GM23338 (cell line): ENCODE measurements at regions not wholly inside any gene's neighbourhood (a gene's known extent, or its start where the extent isn't known, plus 50 kb on each side); places are given as distances from the start of the nearest gene placed in this dataset.

Experiments
- ATAC-seq: fragments of 200-7000 bp; cut with Tn5 transposase; 3 replicates; pipeline ENCODE4 v1.9.1; 2020
- DNase-seq: peaks from one replicate; pipeline ENCODE4 v3.0.0-alpha.2; 2015; ENCODE audit warnings: low spot score
- H2AFZ ChIP-seq: fragments of 200-600 bp; sonication (generic); 2 replicates; pipeline ENCODE4 v1.8.0; 2016; ENCODE audit warnings: antibody characterized with exemption, mild to moderate bottlenecking, moderate library complexity
- H3F3A ChIP-seq: fragments of 200-600 bp; sonication (generic); replicated peaks from 2 replicates; pipeline ENCODE4 v1.8.0; 2017; ENCODE audit warnings: antibody characterized with exemption, mixed run types, low read depth
- H3K27ac ChIP-seq: fragments of 200-600 bp; sonication (generic); 2 replicates; pipeline ENCODE4 v1.6.1; 2016; ENCODE audit warnings: low read depth
- H3K27me3 ChIP-seq: fragments of 200-600 bp; sonication (generic); 2 replicates; pipeline ENCODE4 v1.8.0; 2016; ENCODE audit warnings: mild to moderate bottlenecking, mixed run types, moderate library complexity; ENCODE audit not compliant: insufficient read depth
- H3K36me3 ChIP-seq: fragments of 200-600 bp; sonication (generic); 2 replicates; pipeline ENCODE4 v1.8.0; 2016; ENCODE audit warnings: mild to moderate bottlenecking; ENCODE audit not compliant: insufficient read depth
- H3K4me1 ChIP-seq: fragments of 200-600 bp; sonication (generic); 2 replicates; pipeline ENCODE4 v1.8.0; 2016; ENCODE audit warnings: mild to moderate bottlenecking, moderate library complexity; ENCODE audit not compliant: insufficient read depth
- H3K4me2 ChIP-seq: fragments of 200-600 bp; sonication (generic); 2 replicates; pipeline ENCODE4 v1.7.1; 2017; ENCODE audit warnings: mixed run types
- H3K4me3 ChIP-seq: fragments of 200-600 bp; sonication (generic); 2 replicates; pipeline ENCODE4 v1.6.1; 2016; ENCODE audit warnings: mixed run types
- H3K79me2 ChIP-seq: fragments of 200-600 bp; sonication (generic); replicated peaks from 2 replicates; pipeline ENCODE4 v1.8.0; 2017; ENCODE audit warnings: mild to moderate bottlenecking; ENCODE audit not compliant: insufficient read depth
- H3K9me2 ChIP-seq: fragments of 200-600 bp; sonication (generic); 2 replicates; pipeline ENCODE4 v1.8.0; 2017; ENCODE audit not compliant: insufficient read depth
- H4K20me1 ChIP-seq: fragments of 200-600 bp; sonication (generic); replicated peaks from 2 replicates; pipeline ENCODE4 v1.8.0; 2017; ENCODE audit warnings: mild to moderate bottlenecking; ENCODE audit not compliant: insufficient read depth
- H3K27ac Mint-ChIP-seq: 2 replicates; pipeline ENCODE4 v1.8.0; 2020; ENCODE audit warnings: inconsistent platforms, mild to moderate bottlenecking, moderate library complexity, mixed read lengths
- H3K27me3 Mint-ChIP-seq: 3 replicates; pipeline ENCODE4 v1.8.0; 2022; ENCODE audit warnings: low read depth, mild to moderate bottlenecking, moderate library complexity, mixed read lengths, inconsistent platforms; ENCODE audit not compliant: insufficient read depth, poor library complexity
- H3K36me3 Mint-ChIP-seq: 3 replicates; pipeline ENCODE4 v1.8.0; 2021; ENCODE audit warnings: low read depth, mild to moderate bottlenecking, inconsistent platforms, moderate library complexity, mixed read lengths
- H3K4me1 Mint-ChIP-seq: 3 replicates; pipeline ENCODE4 v1.8.0; 2020; ENCODE audit warnings: mild to moderate bottlenecking, inconsistent platforms, mixed read lengths
- H3K4me3 Mint-ChIP-seq: 3 replicates; pipeline ENCODE4 v1.8.0; 2021; ENCODE audit warnings: moderate library complexity, mild to moderate bottlenecking, inconsistent platforms, mixed read lengths
- H3K9me3 Mint-ChIP-seq: 3 replicates; pipeline ENCODE4 v1.8.0; 2020; ENCODE audit warnings: moderate library complexity, mild to moderate bottlenecking, inconsistent platforms, mixed read lengths
- CTCF ChIP-seq, 2 experiments: fragments of 200-600 bp in 1 of 2; sonication (generic) in 1 of 2; conservative IDR thresholded peaks; 2 replicates each; pipeline versions ENCODE4 v1.5.1 to v1.6.1; 2016 to 2017; ENCODE audit warnings: antibody characterized with exemption in 2 of 2, low read depth in 2 of 2, mild to moderate bottlenecking in 2 of 2, moderate library complexity in 1 of 2
- EZH2phosphoT487 ChIP-seq: fragments of 200-600 bp; sonication (generic); IDR thresholded peaks from one replicate; pipeline ENCODE4 v1.8.1; 2018; ENCODE audit warnings: antibody characterized with exemption; ENCODE audit not compliant: unreplicated experiment
- NANOG ChIP-seq: IDR thresholded peaks from 2 replicates; pipeline ENCODE4 v1.6.1; 2016; ENCODE audit warnings: antibody characterized with exemption, borderline replicate concordance
- POLR2AphosphoS5 ChIP-seq: IDR thresholded peaks from 2 replicates; pipeline ENCODE4 v1.6.1; 2016; ENCODE audit warnings: antibody characterized with exemption, low read depth
- REST ChIP-seq: IDR thresholded peaks from one replicate; pipeline ENCODE4 v1.6.1; 2018; ENCODE audit warnings: antibody characterized with exemption; ENCODE audit not compliant: unreplicated experiment

GRCh38 chr10:44437840-44438511 lies 53.1 kb upstream of the CXCL12 start:
- peaks cover 3% of the 10 kb centered on the region; the same call in 2 of the 3 replicates for H3K36me3 Mint-ChIP-seq
- H3K4me3 Mint-ChIP-seq, result no peak overlapping the region
- Histone ChIP-seq H3K79me2 (no peaks in the 10 kb centered on the region), H3K4me1 (no peaks in the 10 kb centered on the region), H3K27ac (no peak overlapping the region), H2AFZ (no peak overlapping the region), H4K20me1 (no peaks in the 10 kb centered on the region), H3K4me2 (no peak overlapping the region), H3F3A (no peaks in the 10 kb centered on the region), H3K4me3 (no peak overlapping the region), H3K27me3 (no peaks in the 10 kb centered on the region), H3K36me3 (no peaks in the 10 kb centered on the region), H3K9me2 (peaks cover 7% of the 10 kb centered on the region; the same call in 1 of the 2 replicates)
- ATAC-seq (no peak), DNase-seq (no peak)
- no peaks in the 10 kb centered on the region; the same call in 2 of the 3 replicates for H3K4me1 Mint-ChIP-seq
- H3K27me3 Mint-ChIP-seq, result peaks cover 7% of the 10 kb centered on the region
- TF ChIP-seq CTCF (conservative IDR thresholded peaks at IDR 0.05; ENCODE audit: low read depth in 2 of 2) (no peak), NANOG (no peak), EZH2phosphoT487 (no peak), REST (no peak)
- peaks cover 29% of the 10 kb centered on the region for H3K9me3 Mint-ChIP-seq
- no peak overlapping the region for H3K27ac Mint-ChIP-seq

GRCh38 chr10:44439239-44439957 lies 54.5 kb upstream of the CXCL12 start:
- Mint-ChIP-seq H3K9me3 (peaks cover 29% of the 10 kb centered on the region), H3K27me3 (peaks cover 5% of the 10 kb centered on the region), H3K27ac (no peak overlapping the region), H3K4me3 (no peak overlapping the region), H3K36me3 (peaks cover 5% of the 10 kb centered on the region; the same call in 2 of the 3 replicates), H3K4me1 (no peaks in the 10 kb centered on the region; the same call in 2 of the 3 replicates)
- H2AFZ ChIP-seq, result no peak overlapping the region
- H3K27ac ChIP-seq, result no peak overlapping the region
- no peaks in the 10 kb centered on the region for H3K79me2 ChIP-seq
- no peaks in the 10 kb centered on the region for H3K27me3 ChIP-seq
- H4K20me1 ChIP-seq, result no peaks in the 10 kb centered on the region
- no peak overlapping the region for H3K4me2 ChIP-seq
- TF ChIP-seq CTCF (conservative IDR thresholded peaks at IDR 0.05; ENCODE audit: low read depth in 2 of 2) (no peak), NANOG (no peak), POLR2AphosphoS5 (no peak)
- no peaks in the 10 kb centered on the region for H3K36me3 ChIP-seq
- DNase-seq, result no peak
- H3F3A ChIP-seq, result no peaks in the 10 kb centered on the region
- ATAC-seq, result no peak
- no peaks in the 10 kb centered on the region for H3K4me1 ChIP-seq
- no peak overlapping the region for H3K4me3 ChIP-seq
- no peaks in the 10 kb centered on the region for H3K9me2 ChIP-seq
